H1 (cell line): ENCODE measurements at regions not wholly inside any gene's neighbourhood (a gene's known extent, or its start where the extent isn't known, plus 50 kb on each side); places are given as distances from the start of the nearest gene placed in this dataset.

Experiments
- CTCF ChIA-PET: fragments of 300-600 bp; sonication (Branson Sonifier 250); formaldehyde crosslinking; loops from one replicate; lab custom pipeline; 2021; ENCODE audit not compliant: partially characterized antibody; lab: Charles Lee
- POLR2A ChIA-PET: fragments of 300-600 bp; sonication (Branson Sonifier 250); formaldehyde crosslinking; loops from one replicate; lab custom pipeline; 2021; ENCODE audit warnings: inconsistent platforms; ENCODE audit not compliant: partially characterized antibody; lab: Charles Lee
- DNase-seq, 2 experiments: peaks; one replicate each; pipeline versions ENCODE4 v3.0.0 to v3.0.0-alpha.2; 2010 to 2022; ENCODE audit warnings: low spot score in 2 of 2, low read depth in 1 of 2, mixed read lengths in 1 of 2
- FAIRE-seq: peaks from 2 replicates; lab custom pipeline; 2011; peaks lifted over from hg19 to GRCh38; lab: Jason Lieb, UNC
- H2AFZ ChIP-seq: 2 replicates; pipeline ENCODE4 v1.8.1; 2012; ENCODE audit warnings: low read length, inconsistent platforms
- H2AK5ac ChIP-seq: 2 replicates; pipeline ENCODE4 v1.6.1; 2013; ENCODE audit warnings: low read depth, low read length
- H2BK120ac ChIP-seq: replicated peaks from 2 replicates; pipeline ENCODE3; 2013; ENCODE audit warnings: low read depth, low read length, inconsistent platforms
- H2BK12ac ChIP-seq: 2 replicates; pipeline ENCODE4 v1.6.1; 2013; ENCODE audit warnings: low read depth, low read length
- H2BK15ac ChIP-seq: 2 replicates; pipeline ENCODE4 v1.6.1; 2013; ENCODE audit warnings: low read length
- H2BK20ac ChIP-seq: 2 replicates; pipeline ENCODE4 v1.6.1; 2013; ENCODE audit warnings: low read length
- H2BK5ac ChIP-seq: 2 replicates; pipeline ENCODE4 v1.6.1; 2013; ENCODE audit warnings: low read depth, low read length
- H3K14ac ChIP-seq: 2 replicates; pipeline ENCODE4 v1.6.1; 2013; ENCODE audit warnings: inconsistent platforms; ENCODE audit not compliant: insufficient read length
- H3K18ac ChIP-seq: 2 replicates; pipeline ENCODE4 v1.6.1; 2013; ENCODE audit warnings: low read length; ENCODE audit errors: extremely low read depth
- H3K23ac ChIP-seq: 2 replicates; pipeline ENCODE4 v1.6.1; 2013; ENCODE audit warnings: inconsistent platforms; ENCODE audit not compliant: insufficient read length
- H3K23me2 ChIP-seq: 2 replicates; pipeline ENCODE4 v1.6.1; 2013; ENCODE audit warnings: low read depth, low read length
- H3K27ac ChIP-seq: 2 replicates; pipeline ENCODE4 v1.6.1; 2011; ENCODE audit warnings: low read depth, low read length, inconsistent platforms
- H3K27me3 ChIP-seq, 4 experiments: replicated peaks in 1 of 4; 1 replicate in 1 of 4; 2 replicates in 3 of 4; pipeline versions ENCODE4 v1.6.1 to v1.8.1; 2011 to 2013; ENCODE audit warnings: low read length in 3 of 4, mild to moderate bottlenecking in 3 of 4, inconsistent platforms in 2 of 4, mixed read lengths in 2 of 4, moderate library complexity in 1 of 4; ENCODE audit not compliant: control insufficient read depth in 3 of 4, insufficient read depth in 3 of 4; ENCODE audit errors: extremely low read depth in 1 of 4
- H3K36me3 ChIP-seq, 4 experiments: 2 replicates each; pipeline versions ENCODE4 v1.6.1 to v1.8.1; 2011 to 2013; ENCODE audit warnings: mild to moderate bottlenecking in 4 of 4, low read length in 3 of 4, moderate library complexity in 2 of 4, control low read depth in 1 of 4, inconsistent platforms in 1 of 4; ENCODE audit not compliant: insufficient read depth in 4 of 4, control insufficient read depth in 2 of 4
- H3K4ac ChIP-seq: replicated peaks from 2 replicates; pipeline ENCODE3; 2013; ENCODE audit warnings: low read length, low read depth, mixed read lengths, inconsistent platforms; ENCODE audit not compliant: insufficient read length
- H3K4me1 ChIP-seq, 4 experiments: replicated peaks in 1 of 4; 1 replicate in 1 of 4; 2 replicates in 3 of 4; pipeline versions ENCODE4 v1.6.1 to v1.8.1; 2011 to 2013; ENCODE audit warnings: low read length in 3 of 4, inconsistent platforms in 2 of 4, mixed read lengths in 1 of 4; ENCODE audit not compliant: insufficient read depth in 4 of 4, control insufficient read depth in 3 of 4
- H3K4me2 ChIP-seq, 2 experiments: 2 replicates each; pipeline versions ENCODE4 v1.6.1 to v1.8.1; 2011 to 2013; ENCODE audit warnings: low read depth in 2 of 2, low read length in 2 of 2, control low read depth in 1 of 2, inconsistent platforms in 1 of 2, mild to moderate bottlenecking in 1 of 2; ENCODE audit not compliant: insufficient read depth in 1 of 2
- H3K4me3 ChIP-seq, 4 experiments: fragments of 200-600, 300-600 bp in 1 of 4; sonication (generic), shearing (Covaris generic), sonication (Bioruptor Twin) in 1 of 4; 2 replicates each; pipeline versions ENCODE4 v1.5.1 to v1.8.1; 2011 to 2016; ENCODE audit warnings: low read length in 4 of 4, low read depth in 3 of 4, control low read depth in 2 of 4, inconsistent platforms in 2 of 4, mild to moderate bottlenecking in 2 of 4, mixed read lengths in 1 of 4, moderate library complexity in 1 of 4; ENCODE audit not compliant: insufficient read depth in 2 of 4; ENCODE audit errors: extremely low read depth in 1 of 4
- H3K56ac ChIP-seq: replicated peaks from 2 replicates; pipeline ENCODE3; 2013; ENCODE audit warnings: low read depth, mild to moderate bottlenecking, mixed read lengths, low read length, inconsistent platforms; ENCODE audit not compliant: insufficient read length
- H3K79me1 ChIP-seq: 2 replicates; pipeline ENCODE4 v1.6.1; 2013; ENCODE audit warnings: low read depth, low read length, control low read depth
- H3K79me2 ChIP-seq, 2 experiments: 2 replicates each; pipeline versions ENCODE4 v1.6.1 to v1.8.1; 2012 to 2013; ENCODE audit warnings: low read length in 2 of 2, mild to moderate bottlenecking in 2 of 2, inconsistent platforms in 1 of 2; ENCODE audit not compliant: insufficient read depth in 2 of 2, control insufficient read depth in 1 of 2
- H3K9ac ChIP-seq, 4 experiments: replicated peaks in 1 of 4; 1 replicate in 1 of 4; 2 replicates in 3 of 4; pipeline versions ENCODE4 v1.6.1 to v1.8.1; 2011 to 2013; ENCODE audit warnings: low read depth in 3 of 4, low read length in 3 of 4, control low read depth in 2 of 4, mild to moderate bottlenecking in 2 of 4, moderate library complexity in 2 of 4, inconsistent platforms in 1 of 4; ENCODE audit errors: extremely low read depth in 1 of 4
- H3K9me3 ChIP-seq, 2 experiments: 2 replicates each; pipeline versions ENCODE4 v1.6.1 to v1.8.1; 2012 to 2013; ENCODE audit warnings: mild to moderate bottlenecking in 2 of 2, moderate library complexity in 2 of 2, control low read depth in 1 of 2, inconsistent platforms in 1 of 2, low read depth in 1 of 2, low read length in 1 of 2, mixed read lengths in 1 of 2; ENCODE audit not compliant: insufficient read depth in 2 of 2
- H4K20me1 ChIP-seq, 2 experiments: replicated peaks in 1 of 2; 2 replicates each; pipeline versions ENCODE3 to v1.8.1; 2011 to 2013; ENCODE audit warnings: inconsistent platforms in 2 of 2, low read length in 2 of 2, mild to moderate bottlenecking in 1 of 2; ENCODE audit not compliant: insufficient read depth in 2 of 2, control insufficient read depth in 1 of 2
- H4K5ac ChIP-seq: 2 replicates; pipeline ENCODE4 v1.6.1; 2013; ENCODE audit warnings: low read length, low read depth, mixed read lengths, inconsistent platforms; ENCODE audit not compliant: insufficient read length
- H4K8ac ChIP-seq: 2 replicates; pipeline ENCODE4 v1.8.0; 2013; ENCODE audit warnings: mild to moderate bottlenecking, moderate library complexity, low read length, inconsistent platforms; ENCODE audit not compliant: insufficient read depth; ENCODE audit errors: extremely low read depth
- H4K91ac ChIP-seq: replicated peaks from 2 replicates; pipeline ENCODE3; 2013; ENCODE audit warnings: low read length, mixed read lengths, inconsistent platforms; ENCODE audit not compliant: insufficient read length
- BRCA1 ChIP-seq: IDR thresholded peaks from 2 replicates; pipeline ENCODE4 v1.6.1; 2012; ENCODE audit warnings: low read depth, low read length, improper control_type of control experiment
- EZH2 ChIP-seq: fragments of 200-600 bp; sonication (generic); IDR thresholded peaks from 2 replicates; pipeline ENCODE4 v1.7.1; 2012; ENCODE audit warnings: low read depth, mild to moderate bottlenecking, moderate library complexity, low read length, inconsistent platforms; ENCODE audit not compliant: severe bottlenecking
- FOSL1 ChIP-seq: IDR thresholded peaks from 2 replicates; pipeline ENCODE4 v1.6.1; 2011; ENCODE audit warnings: mild to moderate bottlenecking, low read depth, low read length, moderate library complexity; ENCODE audit not compliant: insufficient read depth
- JUND ChIP-seq: IDR thresholded peaks from 2 replicates; pipeline ENCODE4 v1.6.1; 2011; ENCODE audit warnings: mild to moderate bottlenecking, improper control_type of control experiment, low read length
- KDM5A ChIP-seq: fragments of 200-600 bp; IDR thresholded peaks from 2 replicates; pipeline ENCODE4 v1.7.1; 2012; ENCODE audit warnings: mild to moderate bottlenecking, low read length, inconsistent platforms, mixed read lengths
- NANOG ChIP-seq: IDR thresholded peaks from 2 replicates; pipeline ENCODE4 v1.6.1; 2011; ENCODE audit warnings: low read length, low read depth, mild to moderate bottlenecking, inconsistent platforms; ENCODE audit not compliant: insufficient read depth, poor library complexity, severe bottlenecking
- POLR2AphosphoS5 ChIP-seq: IDR thresholded peaks from 2 replicates; pipeline ENCODE4 v1.6.1; 2011; ENCODE audit warnings: low read depth, low read length
- RAD21 ChIP-seq, 2 experiments: IDR thresholded peaks in 1 of 2; conservative IDR thresholded peaks in 1 of 2; 2 replicates each; pipeline ENCODE4 v1.6.1; 2011; ENCODE audit warnings: low read depth in 2 of 2, low read length in 2 of 2, improper control_type of control experiment in 1 of 2, inconsistent platforms in 1 of 2, mild to moderate bottlenecking in 1 of 2, moderate library complexity in 1 of 2
- TBP ChIP-seq: IDR thresholded peaks from 2 replicates; pipeline ENCODE4 v1.6.1; 2011; ENCODE audit warnings: low read depth, low read length, improper control_type of control experiment
- YY1 ChIP-seq: IDR thresholded peaks from 2 replicates; pipeline ENCODE4 v1.6.1; 2011; ENCODE audit warnings: low read depth, mild to moderate bottlenecking, low read length
- WGBS, 2 experiments: shearing (Covaris generic) in 1 of 2; methylation state at CpG; one replicate each; pipeline versions ENCODE4 v1.1.6 to v1.1.7; 2013 to 2015; ENCODE audit warnings: low lambda C conversion rate in 2 of 2, mixed read lengths in 2 of 2, inconsistent platforms in 1 of 2, low coverage in 1 of 2, missing lambda C conversion rate in 1 of 2; ENCODE audit not compliant: insufficient replicate concordance in 2 of 2, insufficient coverage in 1 of 2, insufficient read length in 1 of 2; ENCODE audit errors: extremely low coverage in 1 of 2, missing lambda C conversion rate in 1 of 2; 5-methylcytosine and 5-hydroxymethylcytosine counted together
- TF ChIP-seq, protein P1 (sequence below): IDR thresholded peaks from 2 replicates; pipeline ENCODE4 v1.6.1; 2011; ENCODE audit warnings: low read length, improper control_type of control experiment

DNA sequence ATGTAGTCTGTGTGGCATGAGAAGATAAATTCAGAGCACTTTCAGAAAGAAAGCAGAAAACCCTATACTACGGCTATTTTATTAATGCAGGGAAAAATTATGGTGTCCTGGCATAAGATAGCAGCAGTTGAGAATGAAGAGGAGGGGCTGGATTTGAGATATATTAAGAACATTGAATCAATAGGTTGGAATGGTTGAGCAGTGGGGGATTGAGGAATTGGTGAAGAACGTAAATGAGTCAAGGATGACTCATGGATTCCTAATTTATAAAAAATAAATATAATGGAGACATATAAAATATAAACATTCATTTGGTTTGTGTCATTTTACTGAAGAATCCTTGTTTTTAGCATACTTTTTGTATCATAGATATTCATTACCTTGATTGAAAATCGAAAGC is 234.3 kb upstream of the ADAMTS5 start:
- no peak overlapping the region for H3K4me2 ChIP-seq
- no peak overlapping the region for H2BK20ac ChIP-seq
- no peaks in the 10 kb centered on the region for H4K20me1 ChIP-seq
- H4K5ac ChIP-seq, result no peak overlapping the region
- CTCF ChIA-PET, result interaction anchor here (1.0 kb wide), 1 partner anchor 12 kb away, joined by 5 read pairs; no protein-coding TSS in a partner anchor
- H4K8ac ChIP-seq, result no peak overlapping the region
- H3K56ac ChIP-seq, result no peak overlapping the region
- H3K23ac ChIP-seq, result no peak overlapping the region
- no peak overlapping the region for H3K27ac ChIP-seq
- H3K4ac ChIP-seq, result no peak overlapping the region
- no peak overlapping the region for H2BK15ac ChIP-seq
- no peak overlapping the region for H3K14ac ChIP-seq
- H3K4me3 ChIP-seq, result no peak overlapping the region
- H3K18ac ChIP-seq, result no peak overlapping the region
- no peak overlapping the region for H2AFZ ChIP-seq
- H3K23me2 ChIP-seq, result no peaks in the 10 kb centered on the region
- no peaks in the 10 kb centered on the region for H3K9me3 ChIP-seq
- no peak overlapping the region for H4K91ac ChIP-seq
- no peaks in the 10 kb centered on the region for H3K79me1 ChIP-seq
- H3K4me1 ChIP-seq, result no peaks in the 10 kb centered on the region
- no peak overlapping the region for H2AK5ac ChIP-seq
- H3K9ac ChIP-seq, result no peak overlapping the region
- no peak overlapping the region for H2BK12ac ChIP-seq
- no peaks in the 10 kb centered on the region for H3K79me2 ChIP-seq
- FAIRE-seq (no peak), DNase-seq (no peak)
- POLR2A ChIA-PET, result no interaction called here
- no peak overlapping the region for H2BK120ac ChIP-seq
- no peaks in the 10 kb centered on the region for H3K27me3 ChIP-seq
- WGBS, 2 experiments, result 92% methylated on average over 3 of the region's 3 CpGs; no CpG with 5 or more reads in 1 of the 2 experiments
- H2BK5ac ChIP-seq, result no peak overlapping the region
- no peaks in the 10 kb centered on the region for H3K36me3 ChIP-seq
- no peak for TF ChIP-seq FOSL1
- no peak for TF ChIP-seq YY1
- TF ChIP-seq NANOG, result no peak
- TF ChIP-seq RAD21 (IDR thresholded peaks at IDR 0.05 in 1 of 2, conservative IDR thresholded peaks at IDR 0.05 in 1 of 2; ENCODE audit: low read depth in 2 of 2, low read length in 2 of 2), result no peak
- no peak for TF ChIP-seq POLR2AphosphoS5
- no peak for TF ChIP-seq BRCA1
- no peak for TF ChIP-seq TBP
- TF ChIP-seq, protein P1, sequence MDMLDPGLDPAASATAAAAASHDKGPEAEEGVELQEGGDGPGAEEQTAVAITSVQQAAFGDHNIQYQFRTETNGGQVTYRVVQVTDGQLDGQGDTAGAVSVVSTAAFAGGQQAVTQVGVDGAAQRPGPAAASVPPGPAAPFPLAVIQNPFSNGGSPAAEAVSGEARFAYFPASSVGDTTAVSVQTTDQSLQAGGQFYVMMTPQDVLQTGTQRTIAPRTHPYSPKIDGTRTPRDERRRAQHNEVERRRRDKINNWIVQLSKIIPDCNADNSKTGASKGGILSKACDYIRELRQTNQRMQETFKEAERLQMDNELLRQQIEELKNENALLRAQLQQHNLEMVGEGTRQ, result no peak
- TF ChIP-seq KDM5A, result no peak
- TF ChIP-seq JUND, result no peak
- TF ChIP-seq EZH2, result no peak
